ENCODE measurements at regions not wholly inside any gene's neighbourhood (a gene's known extent, or its start where the extent isn't known, plus 50 kb on each side); places are given as distances from the start of the nearest gene placed in this dataset.
"Not testable (repeated sequence)": the region's sequence is repeated elsewhere in the genome, so short reads cannot be mapped to it uniquely, and the experiment has no call there.

DNA sequence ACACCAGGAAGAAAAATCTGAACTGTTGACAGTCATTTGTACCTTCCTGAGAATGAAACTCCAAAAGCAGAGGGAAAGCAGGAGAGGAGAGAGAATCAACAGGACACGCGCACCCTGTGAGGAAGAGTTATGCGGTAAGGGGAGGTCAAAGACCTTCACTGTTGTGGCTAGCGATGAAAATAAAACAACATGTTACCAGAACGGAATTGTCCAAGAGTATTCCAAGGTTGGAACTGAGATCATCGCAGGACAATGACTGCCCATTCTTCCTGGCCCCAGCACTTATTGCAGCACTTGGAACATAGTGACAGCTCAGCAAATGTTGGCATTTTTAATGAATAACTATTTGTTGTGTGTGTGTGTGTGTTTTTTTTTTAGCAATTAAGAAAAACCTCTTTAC, 176.0 kb upstream of the TSC22D1 start:
- DNase-seq (ENCODE audit: low read depth in 2 of 2, low spot score in 1 of 2) = no peak

DNA sequence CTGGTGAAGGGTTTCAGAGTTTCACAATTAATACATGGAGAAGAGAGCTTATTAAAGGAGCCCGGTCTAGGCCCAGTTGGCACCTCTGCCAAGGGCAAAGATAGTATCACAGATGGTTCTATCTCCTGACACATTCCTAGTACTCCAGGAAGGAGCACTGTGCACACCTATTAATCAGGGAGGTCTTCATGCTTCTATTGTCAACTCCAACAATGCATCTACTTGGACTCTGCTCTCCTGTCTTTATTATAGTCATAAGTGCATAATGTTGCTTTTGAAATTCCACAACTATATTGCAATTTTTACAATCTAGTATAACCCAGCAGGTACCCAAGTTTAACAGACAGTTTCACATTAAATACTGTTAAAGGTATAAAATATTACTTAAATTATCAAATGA, 174.5 kb upstream of the TSC22D1 start:
- no peak for DNase-seq (ENCODE audit: low read depth in 2 of 2, low spot score in 1 of 2)

DNA sequence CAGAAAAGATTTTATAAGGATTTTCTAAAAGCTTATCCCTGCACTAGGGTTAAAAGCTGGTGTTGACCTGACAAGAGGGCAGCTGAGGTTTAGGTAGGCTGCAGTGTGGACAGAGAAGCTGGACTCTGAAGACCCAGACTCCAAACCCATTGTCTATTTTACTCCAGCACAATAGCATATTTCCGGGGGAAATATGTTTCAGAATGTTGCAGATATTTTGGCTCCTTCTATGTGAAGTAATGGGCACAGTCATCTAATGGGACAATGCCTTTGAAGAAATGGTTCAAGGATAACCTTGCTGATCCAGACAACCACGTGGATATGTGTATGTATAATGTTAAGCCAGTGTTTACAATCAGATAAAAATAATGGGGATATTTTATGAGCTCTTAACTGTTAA, 173.8 kb upstream of the TSC22D1 start:
- no peak for DNase-seq (ENCODE audit: low read depth in 2 of 2, low spot score in 1 of 2)

DNA sequence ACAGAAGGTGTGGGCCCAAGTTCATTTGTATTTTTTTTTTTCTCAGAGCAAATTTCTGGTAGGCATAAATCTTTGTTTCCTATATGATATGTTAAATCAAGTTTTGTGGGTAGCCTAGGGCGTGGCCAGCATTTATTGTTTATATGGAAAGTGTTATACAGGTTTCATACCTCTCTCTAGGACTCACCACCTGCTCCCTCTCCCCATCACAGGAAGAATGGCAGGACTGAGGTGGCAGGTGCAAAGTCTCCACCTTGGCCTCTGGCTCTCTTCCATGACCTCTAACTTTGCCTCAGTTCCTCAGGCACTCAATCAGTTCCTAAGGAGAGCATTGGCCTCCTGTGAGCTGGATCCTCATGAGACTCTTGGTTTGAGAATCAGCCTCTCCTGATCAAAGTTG, 172.3 kb upstream of the TSC22D1 start:
- DNase-seq (ENCODE audit: low read depth in 2 of 2, low spot score in 1 of 2) = no peak

DNA sequence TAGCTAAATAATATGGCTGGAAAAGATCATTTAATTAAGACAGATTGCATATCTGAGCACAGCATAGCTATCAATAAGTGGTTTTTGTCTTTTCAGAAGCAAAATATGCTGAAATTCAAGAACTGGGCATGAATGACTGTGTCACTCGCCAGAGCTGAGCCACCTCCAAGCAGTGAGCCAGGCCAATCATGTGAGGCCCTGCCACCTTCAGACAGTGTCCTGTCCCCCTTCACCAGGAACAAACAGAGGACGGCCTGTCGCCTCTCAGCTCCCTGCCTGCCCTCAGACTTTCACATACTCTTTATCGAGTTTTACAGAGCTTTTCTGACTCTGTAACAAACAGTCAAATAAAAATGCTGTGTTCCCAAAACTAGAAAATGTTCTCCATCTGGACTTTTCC, 171.0 kb upstream of the TSC22D1 start:
- DNase-seq (ENCODE audit: low read depth in 2 of 2, low spot score in 1 of 2) = no peak

DNA sequence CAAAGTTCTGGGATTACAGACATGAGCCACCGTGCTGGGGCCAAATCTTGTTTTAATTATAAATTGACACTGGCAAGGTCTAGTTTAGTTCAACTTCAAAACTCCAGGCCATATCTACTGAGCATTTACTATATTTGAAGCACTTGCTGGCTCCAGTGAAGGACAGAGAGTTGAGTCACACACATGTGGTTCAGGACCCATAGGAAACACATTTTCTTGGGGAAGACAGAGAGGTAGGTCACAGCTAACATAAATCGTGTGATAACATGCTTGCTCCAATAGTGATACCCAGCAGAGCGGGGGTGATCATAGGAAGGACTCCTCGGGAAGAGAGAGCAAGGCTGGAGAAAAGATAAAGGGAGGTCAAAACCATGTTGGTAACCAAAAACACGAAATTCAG, 170.6 kb upstream of the TSC22D1 start:
- DNase-seq (ENCODE audit: low read depth in 2 of 2, low spot score in 1 of 2) = no peak

DNA sequence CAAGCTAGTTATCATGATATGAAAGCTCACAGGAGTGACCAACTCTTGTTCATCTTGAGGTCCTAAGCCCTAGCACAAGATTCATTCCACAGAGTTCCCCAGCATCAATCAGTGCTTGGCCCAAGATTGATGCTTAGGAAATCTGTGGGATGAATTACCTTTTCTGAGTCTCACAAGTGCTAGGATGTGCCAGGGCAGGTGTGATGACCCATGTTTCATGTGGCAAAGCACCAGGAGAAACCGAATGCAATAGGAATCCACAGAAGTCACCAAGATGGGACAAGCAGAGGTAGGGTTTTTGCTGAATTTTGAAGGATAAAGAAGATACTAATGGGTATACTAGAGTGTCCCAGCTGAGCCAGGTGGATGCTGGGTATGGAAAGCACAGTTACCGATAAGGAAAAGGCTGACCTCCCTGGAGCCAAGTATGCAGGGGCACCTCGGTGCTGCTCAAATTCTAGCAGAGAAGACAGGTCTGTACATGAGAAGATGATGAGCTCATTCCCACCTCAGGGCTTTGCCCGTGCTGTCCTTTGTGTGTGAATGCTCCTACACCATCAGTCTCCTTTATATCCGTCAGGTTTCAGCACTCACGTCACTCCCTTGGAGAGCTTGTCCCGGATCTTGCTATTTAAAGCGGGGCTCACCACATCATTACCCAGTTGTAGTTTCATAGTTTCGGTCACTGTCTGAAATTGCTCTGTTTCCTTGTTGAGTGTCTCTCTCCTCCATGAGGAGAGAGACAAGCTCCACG, 168.9 kb upstream of the TSC22D1 start:
- no peak for DNase-seq (ENCODE audit: low read depth in 2 of 2, low spot score in 1 of 2)

DNA sequence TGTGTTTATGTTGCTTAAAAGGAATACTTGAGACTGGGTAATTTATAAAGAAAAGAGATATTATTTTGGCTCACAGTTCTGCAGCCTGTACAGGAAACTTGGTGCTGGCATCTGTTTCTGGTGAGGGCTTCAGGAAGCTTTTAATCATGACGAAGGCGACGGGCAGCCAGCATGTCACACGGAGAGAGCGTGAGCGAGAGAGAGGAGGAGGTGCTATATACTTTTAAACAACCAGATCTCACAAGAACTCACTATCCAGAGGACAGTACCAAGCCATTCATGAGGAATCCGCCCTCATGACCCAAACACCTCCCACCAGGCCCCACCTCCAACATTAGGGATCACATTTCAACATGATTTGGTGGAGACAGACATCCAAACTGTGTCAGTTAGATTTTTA, 163.4 kb upstream of the TSC22D1 start:
- DNase-seq (ENCODE audit: low read depth in 2 of 2, low spot score in 1 of 2) = no peak

DNA sequence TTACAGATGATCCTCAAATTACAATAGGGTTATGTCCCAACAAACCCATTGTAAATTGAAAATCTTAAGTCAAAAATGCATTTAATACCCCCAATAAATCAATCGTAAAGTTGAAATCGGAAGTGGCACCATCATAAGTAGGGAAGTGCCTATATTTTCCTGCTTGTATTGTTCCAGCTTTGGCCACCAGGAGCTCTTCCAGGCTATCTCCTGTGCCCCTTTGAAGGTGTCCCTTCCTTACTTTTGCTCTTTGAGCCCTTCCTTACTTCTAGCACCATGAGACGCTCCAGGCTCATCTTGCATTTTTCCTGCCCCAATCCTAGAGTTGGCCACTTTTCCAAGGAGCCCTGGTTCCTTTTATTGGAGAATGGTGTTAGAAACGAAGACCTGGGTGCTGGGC, 163.0 kb upstream of the TSC22D1 start:
- no peak for DNase-seq (ENCODE audit: low read depth in 2 of 2, low spot score in 1 of 2)

DNA sequence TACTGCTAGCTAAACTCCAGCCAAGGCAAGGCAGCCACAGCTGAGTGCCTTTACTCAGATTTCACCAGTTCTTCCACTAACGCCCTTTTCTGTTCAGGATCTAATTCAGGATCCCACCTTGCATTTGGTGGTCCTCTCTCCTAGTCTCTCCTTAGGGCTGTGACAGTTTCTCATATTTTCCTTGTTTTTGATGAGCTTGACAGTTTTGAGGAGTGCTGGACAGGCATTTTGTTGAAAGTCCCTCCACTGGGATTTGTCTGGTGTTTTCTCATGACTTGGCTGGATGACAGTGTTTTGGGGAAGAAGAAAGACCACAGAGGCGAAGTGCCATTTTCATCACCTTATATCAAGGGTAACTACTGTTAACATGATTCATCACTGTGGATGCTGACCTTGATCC, 162.3 kb upstream of the TSC22D1 start:
- DNase-seq (ENCODE audit: low read depth in 2 of 2, low spot score in 1 of 2) = no peak

DNA sequence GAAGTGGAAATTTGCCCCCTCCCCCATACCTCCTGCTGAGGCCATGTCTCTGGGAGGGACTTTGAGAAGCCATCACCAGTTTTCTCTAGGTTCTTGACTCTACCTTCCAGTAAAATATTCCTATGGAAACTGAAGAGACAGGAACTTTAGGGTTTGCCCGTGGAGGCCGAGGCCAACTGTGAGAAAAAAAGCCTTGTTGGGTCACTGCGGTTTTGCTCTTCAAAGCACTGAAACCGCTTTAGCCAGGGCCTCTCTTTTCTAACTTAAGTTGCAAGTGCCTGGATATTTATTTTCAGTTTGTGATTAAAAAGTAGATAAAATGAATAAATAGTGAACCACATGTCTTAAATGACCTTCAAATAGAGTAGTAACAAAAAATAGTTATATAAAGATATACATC, 159.7 kb upstream of the TSC22D1 start:
- DNase-seq (ENCODE audit: low read depth in 2 of 2, low spot score in 1 of 2) = no peak

DNA sequence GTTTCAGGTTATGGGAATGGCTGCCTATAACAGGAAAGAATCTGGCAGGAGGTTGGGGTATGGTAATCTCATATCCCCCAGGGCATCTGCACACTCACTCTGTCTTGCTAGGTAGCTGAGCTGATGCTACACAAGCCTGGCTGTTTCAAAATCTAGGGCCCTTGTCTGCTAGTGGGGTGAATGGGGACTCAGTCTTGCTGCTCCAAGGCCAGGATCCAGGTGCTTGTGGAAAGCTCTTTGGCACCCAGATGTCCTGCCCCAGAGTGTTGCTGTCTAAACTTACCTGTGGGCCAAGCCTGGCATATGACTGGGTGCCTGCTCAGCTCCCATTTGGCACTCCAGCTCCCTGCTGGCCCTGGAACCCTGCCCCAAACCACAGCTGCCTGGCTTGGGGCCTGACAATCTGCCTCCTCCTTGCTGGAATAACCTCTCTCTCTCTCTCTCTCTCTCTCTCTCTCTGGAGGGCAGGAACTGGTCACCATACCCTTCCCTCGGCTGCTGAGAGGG, 158.1 kb upstream of the TSC22D1 start:
- DNase-seq (ENCODE audit: low read depth in 2 of 2, low spot score in 1 of 2) = no peak

DNA sequence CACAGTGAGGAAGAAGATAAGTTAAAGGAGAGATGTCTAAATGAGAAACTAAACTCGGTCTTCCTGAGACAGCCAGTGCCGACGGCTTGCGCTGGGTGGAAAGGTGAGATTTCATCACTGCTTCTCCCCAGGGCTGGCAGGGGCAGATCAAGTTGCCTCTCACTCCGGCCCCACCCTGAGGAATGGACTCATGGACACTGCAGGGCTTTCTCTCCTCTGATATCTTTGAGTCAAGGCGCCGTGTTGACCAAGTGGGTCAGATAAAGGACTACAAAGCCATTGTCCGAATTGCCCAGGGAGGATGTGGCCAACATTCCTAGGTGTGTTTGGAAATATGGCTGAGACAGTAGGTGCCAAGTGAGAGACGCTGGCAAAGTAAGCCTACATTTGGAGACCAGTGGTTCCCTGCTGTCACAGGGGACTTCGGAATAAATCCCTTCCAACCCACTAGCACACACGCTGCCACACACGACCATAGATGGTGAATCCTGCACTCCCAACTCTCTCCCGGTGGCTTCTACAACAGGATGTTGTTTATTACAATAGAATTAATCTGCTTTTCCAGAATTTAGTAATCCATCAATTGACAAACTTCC, 156.5 kb upstream of the TSC22D1 start:
- DNase-seq (ENCODE audit: low read depth in 2 of 2, low spot score in 1 of 2) = no peak

DNA sequence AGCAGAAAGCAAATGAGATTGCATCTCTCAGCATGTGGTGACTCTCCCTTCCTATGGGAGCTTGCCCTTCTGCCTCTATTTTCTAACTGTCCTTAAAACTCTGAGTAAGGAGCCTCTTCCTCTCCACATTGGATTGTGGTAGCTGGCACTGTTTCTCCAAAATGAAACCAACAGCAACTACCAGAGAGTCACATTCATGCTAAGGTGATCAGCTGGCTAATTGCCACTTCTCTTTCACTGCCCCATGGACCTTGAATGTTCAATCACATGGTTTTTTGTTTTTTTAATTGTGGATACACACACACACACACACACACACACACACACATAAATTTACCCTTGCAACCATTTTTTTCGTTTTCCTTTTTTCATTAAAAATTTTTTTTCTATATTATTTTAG, 154.7 kb upstream of the TSC22D1 start:
- no peak for DNase-seq (ENCODE audit: low read depth in 2 of 2, low spot score in 1 of 2)

DNA sequence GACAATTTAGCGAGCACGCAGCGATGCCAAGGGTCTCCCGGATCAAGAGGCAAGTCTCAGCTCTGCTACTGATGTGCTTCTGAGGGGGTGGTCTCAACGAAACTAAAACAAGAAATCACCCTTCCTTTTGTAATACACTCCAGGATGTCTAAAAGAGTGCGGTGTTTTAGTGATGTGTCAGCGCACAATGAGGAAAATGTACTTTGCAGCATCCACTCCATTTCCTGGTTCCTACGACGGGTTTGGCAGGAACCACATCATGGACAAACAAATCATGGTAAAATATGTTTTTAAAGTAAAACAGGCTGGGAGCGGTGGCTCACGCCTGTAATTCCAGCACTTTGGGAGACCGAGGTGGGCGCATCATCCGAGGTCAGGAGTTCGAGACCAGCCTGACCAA, 154.0 kb upstream of the TSC22D1 start:
- no peak for DNase-seq (ENCODE audit: low read depth in 2 of 2, low spot score in 1 of 2)

DNA sequence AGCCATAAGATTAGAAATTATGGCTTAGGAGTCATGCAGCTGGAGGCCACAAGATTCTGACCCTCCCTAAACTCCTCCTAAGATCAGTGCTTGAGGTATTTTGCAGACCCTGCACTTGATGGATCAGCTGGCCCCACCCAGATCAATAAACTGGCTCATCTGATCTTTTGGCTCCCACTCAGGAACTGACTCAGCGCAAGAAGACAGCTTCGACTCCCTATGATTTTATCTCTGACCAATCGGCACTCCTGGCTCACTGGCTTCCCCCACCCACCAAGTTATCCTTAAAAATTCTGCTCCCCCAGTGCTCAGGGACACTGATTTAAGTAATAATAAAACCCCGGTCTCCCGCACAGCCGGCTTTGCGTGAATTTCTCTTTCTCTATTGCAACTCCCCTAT, 151.5 kb upstream of the TSC22D1 start:
- DNase-seq (ENCODE audit: low read depth in 2 of 2, low spot score in 1 of 2) = not testable (repeated sequence)

DNA sequence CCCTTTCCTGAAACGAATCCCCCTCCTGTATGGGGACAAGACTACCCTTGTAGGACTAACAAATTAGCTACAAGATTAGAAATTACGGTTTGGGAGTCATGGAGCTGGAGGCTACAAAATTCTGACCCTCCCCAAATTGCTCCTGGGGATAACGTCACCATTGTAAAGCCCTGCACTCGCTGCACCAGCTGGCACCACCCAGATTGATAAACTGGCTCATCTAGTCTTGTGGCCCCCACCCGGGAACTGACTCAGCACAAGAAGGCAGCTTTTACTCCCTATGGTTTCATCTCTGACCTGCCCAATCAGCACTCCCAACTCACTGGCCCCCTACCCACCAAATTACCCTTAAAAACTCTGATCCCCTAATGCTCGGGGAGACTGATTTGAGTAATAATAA, 150.6 kb upstream of the TSC22D1 start:
- no peak for DNase-seq (ENCODE audit: low read depth in 2 of 2, low spot score in 1 of 2)

DNA sequence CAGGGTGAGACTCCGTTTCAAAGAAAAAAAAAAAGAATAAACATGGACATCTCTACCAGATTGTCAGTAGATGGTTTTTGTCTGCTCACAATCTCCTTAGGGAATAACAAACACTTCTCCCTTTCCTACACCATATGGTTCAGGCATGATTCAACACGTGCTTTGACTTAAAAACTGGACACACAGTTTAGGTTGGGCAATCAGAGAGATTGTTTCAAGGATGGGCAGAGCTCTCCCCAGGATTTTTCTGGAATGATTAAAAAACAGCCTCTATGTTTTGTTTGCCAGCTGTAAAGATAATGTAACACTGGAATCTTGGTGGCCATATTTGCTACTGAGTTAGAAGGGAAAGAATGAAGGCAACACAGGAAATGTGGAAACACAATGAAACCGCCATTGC, 150.1 kb upstream of the TSC22D1 start:
- no peak for DNase-seq (ENCODE audit: low read depth in 2 of 2, low spot score in 1 of 2)

DNA sequence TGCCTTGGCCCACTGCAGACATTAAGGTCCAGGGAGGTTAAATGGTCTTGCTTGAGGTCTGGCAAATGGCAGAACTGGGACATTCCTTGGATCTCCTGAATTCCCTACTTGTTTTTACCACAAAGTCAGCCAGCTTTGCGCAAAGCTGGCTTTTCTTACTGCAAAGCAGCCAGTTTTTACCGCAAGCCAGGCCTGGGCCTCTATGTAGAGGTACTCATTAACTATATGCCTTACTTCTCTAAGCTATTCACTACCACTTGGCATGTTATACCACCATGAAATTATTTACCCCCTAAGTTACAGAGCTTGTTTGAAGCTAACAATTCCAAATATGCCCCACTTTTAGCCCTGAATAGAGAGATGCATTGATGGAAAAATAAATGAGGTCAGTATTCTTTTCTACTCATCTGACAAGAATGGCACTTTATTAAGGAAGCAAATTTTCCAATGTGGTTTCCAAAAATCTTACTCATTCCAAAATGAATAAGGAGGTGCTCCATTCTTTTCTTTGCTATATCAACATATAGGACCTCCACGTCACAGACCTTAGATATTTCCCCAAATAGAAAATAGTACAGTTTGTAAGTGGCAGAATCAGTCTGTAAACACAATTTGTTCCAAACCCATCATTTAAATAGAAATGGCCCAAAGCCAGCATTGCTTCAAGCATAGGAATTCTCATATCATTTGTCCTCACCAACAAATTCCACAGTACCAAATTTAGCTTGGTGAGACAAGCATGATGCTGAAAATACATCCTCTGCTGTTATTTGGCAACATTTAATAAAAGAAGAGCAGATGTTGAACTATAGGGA, 143.9 kb upstream of the TSC22D1 start:
- DNase-seq (ENCODE audit: low read depth in 2 of 2, low spot score in 1 of 2) = no peak

DNA sequence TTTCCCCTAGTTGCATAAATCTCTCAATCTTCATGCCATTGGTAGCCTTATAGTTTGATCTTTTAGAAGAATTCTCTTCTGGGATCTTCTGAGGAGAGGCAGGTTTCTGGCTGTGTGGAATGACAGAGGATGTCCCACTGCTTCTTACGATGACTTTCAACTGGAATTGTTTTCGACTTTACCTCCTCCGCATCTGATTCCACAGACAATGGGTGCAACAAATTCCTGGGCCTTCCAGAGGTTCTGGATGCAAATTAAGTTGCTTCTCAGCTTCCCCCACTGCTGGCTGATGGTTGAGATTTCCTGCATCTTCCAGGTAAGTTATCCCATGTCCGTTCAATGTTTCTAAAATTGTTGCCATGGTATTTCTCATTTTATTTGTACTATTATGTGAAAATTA, 142.3 kb upstream of the TSC22D1 start:
- no peak for DNase-seq (ENCODE audit: low read depth in 2 of 2, low spot score in 1 of 2)

DNA sequence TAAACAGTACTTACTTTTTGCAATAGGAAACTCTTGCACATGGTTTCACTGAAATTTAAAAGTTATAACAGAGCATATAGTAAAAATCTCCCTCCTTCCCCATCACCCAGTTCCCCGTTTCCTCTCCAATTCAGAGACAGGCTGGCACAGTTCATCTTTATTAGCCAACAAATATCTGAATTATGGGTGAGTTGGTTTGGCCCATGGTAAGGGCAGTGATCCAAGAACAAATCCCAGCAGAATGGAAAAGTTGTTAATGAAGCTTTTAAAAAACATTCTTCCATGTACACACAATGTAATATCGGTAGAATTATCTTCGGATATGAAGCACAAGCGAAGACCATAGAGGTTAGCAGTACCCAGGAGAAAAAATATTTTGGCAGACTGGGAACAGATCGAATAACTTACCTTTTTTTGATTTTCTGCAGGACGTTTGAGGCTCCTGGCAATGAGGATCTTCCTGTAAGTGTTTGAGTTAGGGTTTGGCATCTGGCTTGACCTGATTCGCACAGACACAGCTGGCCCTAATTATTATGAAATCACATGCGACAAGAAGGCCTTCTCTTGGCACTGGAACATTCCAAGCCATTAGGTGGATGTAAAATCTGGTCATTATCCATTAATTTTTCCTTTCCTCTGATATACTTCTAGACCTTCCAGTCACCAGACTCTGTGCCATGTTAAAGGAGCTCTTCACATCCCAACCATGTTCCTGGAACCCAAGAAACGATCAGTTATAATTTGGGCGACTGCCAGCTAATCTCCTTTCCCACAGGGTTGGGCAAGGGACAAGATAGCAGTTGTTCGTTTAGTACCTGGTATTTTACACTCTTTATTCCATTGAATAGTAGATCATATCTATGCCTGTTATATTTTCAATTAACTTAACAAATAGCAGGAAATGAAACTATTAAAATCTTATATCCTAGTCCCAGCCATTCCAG, 139.4 kb upstream of the TSC22D1 start:
- DNase-seq (ENCODE audit: low read depth in 2 of 2, low spot score in 1 of 2) = no peak
